Hepatocyte (in vitro differentiated cells): ENCODE measurements at regions not wholly inside any gene's neighbourhood (a gene's known extent, or its start where the extent isn't known, plus 50 kb on each side); places are given as distances from the start of the nearest gene placed in this dataset.

Experiments
- DNase-seq: peaks from one replicate; pipeline ENCODE4 v3.0.0-alpha.2; 2016; ENCODE audit warnings: low spot score
- H2AFZ ChIP-seq: fragments of 200-600 bp; sonication (generic); 2 replicates; pipeline ENCODE4 v1.6.0; 2016; ENCODE audit warnings: antibody characterized with exemption, mild to moderate bottlenecking
- H3K27ac ChIP-seq: fragments of 200-600 bp; sonication (generic); 2 replicates; pipeline ENCODE4 v1.5.1; 2016; ENCODE audit warnings: mild to moderate bottlenecking
- H3K27me3 ChIP-seq: fragments of 200-600 bp; sonication (generic); 2 replicates; pipeline ENCODE4 v1.6.1; 2016
- H3K36me3 ChIP-seq: fragments of 200-600 bp; sonication (generic); replicated peaks from 2 replicates; pipeline ENCODE4 v1.5.1; 2016; ENCODE audit warnings: low read depth; ENCODE audit not compliant: insufficient read depth
- H3K4me1 ChIP-seq: fragments of 200-600 bp; sonication (generic); 2 replicates; pipeline ENCODE4 v1.5.1; 2016; ENCODE audit warnings: mild to moderate bottlenecking, moderate library complexity; ENCODE audit not compliant: insufficient read depth
- H3K4me2 ChIP-seq: fragments of 200-600 bp; sonication (generic); 2 replicates; pipeline ENCODE4 v1.6.0; 2016
- H3K4me3 ChIP-seq: fragments of 200-600 bp; sonication (generic); 2 replicates; pipeline ENCODE4 v1.5.1; 2016; ENCODE audit warnings: mild to moderate bottlenecking
- H3K79me2 ChIP-seq: fragments of 200-600 bp; sonication (generic); 2 replicates; pipeline ENCODE4 v1.6.0; 2017; ENCODE audit warnings: mild to moderate bottlenecking
- H3K9me2 ChIP-seq: fragments of 200-600 bp; sonication (generic); replicated peaks from 2 replicates; pipeline ENCODE4 v1.6.0; 2017; ENCODE audit warnings: mild to moderate bottlenecking; ENCODE audit not compliant: insufficient read depth
- H3K9me3 ChIP-seq: fragments of 200-600 bp; sonication (generic); 2 replicates; pipeline ENCODE4 v1.5.1; 2016; ENCODE audit warnings: low read depth, mild to moderate bottlenecking
- H4K20me1 ChIP-seq: fragments of 200-600 bp; sonication (generic); 2 replicates; pipeline ENCODE4 v1.6.0; 2016; ENCODE audit warnings: mild to moderate bottlenecking; ENCODE audit not compliant: insufficient read depth, poor library complexity, severe bottlenecking
- CTCF ChIP-seq: fragments of 200-600 bp; sonication (generic); IDR thresholded peaks from 2 replicates; pipeline ENCODE4 v1.5.1; 2016; ENCODE audit warnings: antibody characterized with exemption, mild to moderate bottlenecking; ENCODE audit not compliant: poor library complexity
- EZH2 ChIP-seq: fragments of 200-600 bp; sonication (generic); IDR thresholded peaks from 2 replicates; pipeline ENCODE4 v1.6.1; 2016; ENCODE audit warnings: antibody characterized with exemption, mild to moderate bottlenecking, borderline replicate concordance
- EZH2phosphoT487 ChIP-seq: fragments of 200-600 bp; sonication (generic); IDR thresholded peaks from one replicate; pipeline ENCODE4 v1.6.1; 2018; ENCODE audit warnings: antibody characterized with exemption, mild to moderate bottlenecking, low read depth, moderate library complexity; ENCODE audit not compliant: unreplicated experiment, severe bottlenecking
- WGBS: methylation state at CpG from one replicate; pipeline ENCODE4 v1.1.6; 2016; ENCODE audit warnings: low lambda C conversion rate; ENCODE audit errors: missing lambda C conversion rate; 5-methylcytosine and 5-hydroxymethylcytosine counted together

GRCh38 chr22:22039286-22040074, 56.9 kb upstream of the TOP3B start:
- H3K36me3 ChIP-seq: no peaks in the 10 kb centered on the region
- no peak overlapping the region for H3K27ac ChIP-seq
- no peaks in the 10 kb centered on the region for H3K27me3 ChIP-seq
- H4K20me1 ChIP-seq: no peaks in the 10 kb centered on the region
- no peaks in the 10 kb centered on the region for H3K9me2 ChIP-seq
- no peak for TF ChIP-seq EZH2phosphoT487
- TF ChIP-seq CTCF: no peak
- TF ChIP-seq EZH2: no peak
- H3K4me2 ChIP-seq: no peak overlapping the region
- no peak for DNase-seq
- 65% methylated on average over 4 of the region's 4 CpGs for WGBS
- no peaks in the 10 kb centered on the region for H3K9me3 ChIP-seq
- no peak overlapping the region for H2AFZ ChIP-seq
- no peak overlapping the region for H3K4me3 ChIP-seq
- peaks cover 10% of the 10 kb centered on the region for H3K4me1 ChIP-seq
- H3K79me2 ChIP-seq: no peaks in the 10 kb centered on the region

- Histone ChIP-seq H3K27me3 (peaks cover 4% of the 10 kb centered on the region), H3K27ac (peak overlapping the region; percentile 56), H3K36me3 (no peaks in the 10 kb centered on the region), H3K9me2 (no peaks in the 10 kb centered on the region), H3K4me2 (no peak overlapping the region), H2AFZ (no peak overlapping the region), H3K4me1 (peaks cover 10% of the 10 kb centered on the region), H3K79me2 (no peaks in the 10 kb centered on the region), H3K9me3 (no peaks in the 10 kb centered on the region), H4K20me1 (no peaks in the 10 kb centered on the region), H3K4me3 (no peak overlapping the region)
- no peak for TF ChIP-seq EZH2
- no peak for TF ChIP-seq EZH2phosphoT487
- no peak for TF ChIP-seq CTCF
- WGBS: 92% methylated on average over 1 of the region's 1 CpG
- no peak for DNase-seq
These were observed 55.7 kb upstream of the TOP3B start for GRCh38 chr22:22038178-22038880.

- H3K27ac ChIP-seq: peak overlapping the region; percentile 23
These were observed 55.2 kb upstream of the TOP3B start for GRCh38 chr22:22037740-22038139.

More at GRCh38 chr22:22037740-22038139, 55.2 kb upstream of the TOP3B start:
- Histone ChIP-seq H4K20me1 (no peaks in the 10 kb centered on the region), H3K36me3 (no peaks in the 10 kb centered on the region), H3K9me2 (no peaks in the 10 kb centered on the region), H3K4me2 (no peak overlapping the region), H3K4me1 (peaks cover 10% of the 10 kb centered on the region), H3K4me3 (no peak overlapping the region), H3K9me3 (no peaks in the 10 kb centered on the region), H3K79me2 (no peaks in the 10 kb centered on the region), H2AFZ (no peak overlapping the region), H3K27me3 (peaks cover 8% of the 10 kb centered on the region)
- peak; percentile 62 for DNase-seq
- WGBS: 46% methylated on average over 1 of the region's 1 CpG
- TF ChIP-seq EZH2phosphoT487 (no peak), EZH2 (no peak), CTCF (no peak)
